Endothelial cell of umbilical vein (primary cell): ENCODE measurements at regions not wholly inside any gene's neighbourhood (a gene's known extent, or its start where the extent isn't known, plus 50 kb on each side); places are given as distances from the start of the nearest gene placed in this dataset.

Source experiments
- EZH2 ChIP-seq: IDR thresholded peaks from 2 replicates; pipeline ENCODE4 v1.6.1; 2012; ENCODE audit warnings: borderline replicate concordance, low read depth, mild to moderate bottlenecking, moderate library complexity, low read length, inconsistent platforms; ENCODE audit not compliant: severe bottlenecking
- FOS ChIP-seq: IDR thresholded peaks from 2 replicates; pipeline ENCODE4 v1.6.1; 2011; ENCODE audit warnings: mild to moderate bottlenecking, low read length, moderate library complexity, borderline replicate concordance; ENCODE audit not compliant: insufficient read depth
- GATA2 ChIP-seq: IDR thresholded peaks from 2 replicates; pipeline ENCODE4 v1.7.0; 2011; ENCODE audit warnings: low read depth, mild to moderate bottlenecking, moderate library complexity, mixed read lengths, low read length; ENCODE audit not compliant: insufficient read length, insufficient read depth
- JUN ChIP-seq: IDR thresholded peaks from 2 replicates; pipeline ENCODE4 v1.6.1; 2011; ENCODE audit warnings: borderline replicate concordance, low read depth; ENCODE audit not compliant: insufficient read length, insufficient read depth
- MYC ChIP-seq: IDR thresholded peaks from one replicate; pipeline ENCODE4 v1.6.1; 2011; ENCODE audit warnings: mild to moderate bottlenecking, low read depth, low read length
- POLR2A ChIP-seq: IDR thresholded peaks from 2 replicates; pipeline ENCODE4 v1.6.1; 2012; ENCODE audit warnings: low read depth, mild to moderate bottlenecking, control low read depth, low read length
- POLR2AphosphoS5 ChIP-seq: IDR thresholded peaks from 2 replicates; pipeline ENCODE4 v1.6.1; 2012; ENCODE audit warnings: low read depth, mild to moderate bottlenecking, control low read depth, low read length, moderate library complexity; ENCODE audit not compliant: insufficient read depth
- TF ChIP-seq, protein P1 (sequence below), 2 donors: IDR thresholded peaks; 1 replicate in 1 of 2; 2 replicates in 1 of 2; pipeline ENCODE4 v1.5.1; 2011; ENCODE audit warnings: low read length in 2 of 2, mild to moderate bottlenecking in 2 of 2, moderate library complexity in 2 of 2, control low read depth in 1 of 2, inconsistent platforms in 1 of 2, low read depth in 1 of 2; ENCODE audit not compliant: insufficient read depth in 1 of 2; ENCODE audit errors: extremely low read depth in 1 of 2
- TF ChIP-seq, protein P2 (sequence below): IDR thresholded peaks from 2 replicates; pipeline ENCODE4 v1.6.1; 2011; ENCODE audit not compliant: insufficient read depth, insufficient read length

DNA sequence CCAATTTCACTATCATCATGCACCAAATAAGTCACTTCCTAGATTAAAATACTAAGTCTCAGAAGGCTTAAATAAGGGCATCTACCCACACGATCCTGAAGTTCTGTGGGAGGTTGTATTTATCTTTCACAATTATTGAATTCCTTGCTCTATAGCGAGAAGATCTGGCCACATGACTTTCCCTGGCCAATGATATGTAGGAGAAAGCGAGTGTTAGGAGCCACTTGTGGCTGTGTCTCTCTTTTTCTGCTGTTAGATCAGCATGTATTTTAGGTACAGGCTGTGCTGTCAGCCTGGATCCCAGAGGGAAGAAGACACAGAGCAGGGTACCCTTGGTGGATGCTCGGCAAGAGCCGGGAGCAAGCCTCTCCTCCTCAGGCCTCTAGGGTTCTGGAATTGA is 131.3 kb upstream of the DPP6 start:
- TF ChIP-seq, protein P1, sequence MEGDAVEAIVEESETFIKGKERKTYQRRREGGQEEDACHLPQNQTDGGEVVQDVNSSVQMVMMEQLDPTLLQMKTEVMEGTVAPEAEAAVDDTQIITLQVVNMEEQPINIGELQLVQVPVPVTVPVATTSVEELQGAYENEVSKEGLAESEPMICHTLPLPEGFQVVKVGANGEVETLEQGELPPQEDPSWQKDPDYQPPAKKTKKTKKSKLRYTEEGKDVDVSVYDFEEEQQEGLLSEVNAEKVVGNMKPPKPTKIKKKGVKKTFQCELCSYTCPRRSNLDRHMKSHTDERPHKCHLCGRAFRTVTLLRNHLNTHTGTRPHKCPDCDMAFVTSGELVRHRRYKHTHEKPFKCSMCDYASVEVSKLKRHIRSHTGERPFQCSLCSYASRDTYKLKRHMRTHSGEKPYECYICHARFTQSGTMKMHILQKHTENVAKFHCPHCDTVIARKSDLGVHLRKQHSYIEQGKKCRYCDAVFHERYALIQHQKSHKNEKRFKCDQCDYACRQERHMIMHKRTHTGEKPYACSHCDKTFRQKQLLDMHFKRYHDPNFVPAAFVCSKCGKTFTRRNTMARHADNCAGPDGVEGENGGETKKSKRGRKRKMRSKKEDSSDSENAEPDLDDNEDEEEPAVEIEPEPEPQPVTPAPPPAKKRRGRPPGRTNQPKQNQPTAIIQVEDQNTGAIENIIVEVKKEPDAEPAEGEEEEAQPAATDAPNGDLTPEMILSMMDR (IDR thresholded peaks at IDR 0.05; ENCODE audit: extremely low read depth in 1 of 2, insufficient read depth in 1 of 2, low read depth in 1 of 2, low read length in 2 of 2) = no peak
- TF ChIP-seq POLR2A = no peak
- no peak for TF ChIP-seq POLR2AphosphoS5
- no peak for TF ChIP-seq JUN
- TF ChIP-seq EZH2 = no peak
- TF ChIP-seq GATA2 = no peak
- TF ChIP-seq, protein P2, sequence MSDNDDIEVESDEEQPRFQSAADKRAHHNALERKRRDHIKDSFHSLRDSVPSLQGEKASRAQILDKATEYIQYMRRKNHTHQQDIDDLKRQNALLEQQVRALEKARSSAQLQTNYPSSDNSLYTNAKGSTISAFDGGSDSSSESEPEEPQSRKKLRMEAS = no peak
- no peak for TF ChIP-seq MYC
- TF ChIP-seq FOS = no peak
